ENCODE measurements at regions not wholly inside any gene's neighbourhood (a gene's known extent, or its start where the extent isn't known, plus 50 kb on each side); places are given as distances from the start of the nearest gene placed in this dataset.

DNA sequence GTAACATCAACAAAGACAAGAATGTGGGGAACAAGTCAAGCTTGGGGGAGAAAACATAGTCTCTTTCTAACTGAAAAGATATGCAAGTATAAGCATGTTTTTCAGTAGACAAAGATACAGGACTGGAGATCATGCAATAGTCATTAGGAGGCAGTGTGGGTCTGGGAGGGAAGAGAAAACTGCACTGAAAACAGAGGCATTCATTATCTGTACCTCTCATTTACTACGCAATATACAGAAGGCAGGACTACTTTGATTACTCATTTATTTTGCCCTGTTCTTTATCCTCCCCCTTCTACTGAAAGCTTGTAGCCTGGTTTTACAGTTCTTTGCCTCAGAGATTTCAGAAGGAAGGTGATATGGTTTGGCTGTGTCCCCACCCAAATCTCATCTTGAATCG lies 341.2 kb downstream of the CRPPA start:
- TF ChIP-seq, protein P1, sequence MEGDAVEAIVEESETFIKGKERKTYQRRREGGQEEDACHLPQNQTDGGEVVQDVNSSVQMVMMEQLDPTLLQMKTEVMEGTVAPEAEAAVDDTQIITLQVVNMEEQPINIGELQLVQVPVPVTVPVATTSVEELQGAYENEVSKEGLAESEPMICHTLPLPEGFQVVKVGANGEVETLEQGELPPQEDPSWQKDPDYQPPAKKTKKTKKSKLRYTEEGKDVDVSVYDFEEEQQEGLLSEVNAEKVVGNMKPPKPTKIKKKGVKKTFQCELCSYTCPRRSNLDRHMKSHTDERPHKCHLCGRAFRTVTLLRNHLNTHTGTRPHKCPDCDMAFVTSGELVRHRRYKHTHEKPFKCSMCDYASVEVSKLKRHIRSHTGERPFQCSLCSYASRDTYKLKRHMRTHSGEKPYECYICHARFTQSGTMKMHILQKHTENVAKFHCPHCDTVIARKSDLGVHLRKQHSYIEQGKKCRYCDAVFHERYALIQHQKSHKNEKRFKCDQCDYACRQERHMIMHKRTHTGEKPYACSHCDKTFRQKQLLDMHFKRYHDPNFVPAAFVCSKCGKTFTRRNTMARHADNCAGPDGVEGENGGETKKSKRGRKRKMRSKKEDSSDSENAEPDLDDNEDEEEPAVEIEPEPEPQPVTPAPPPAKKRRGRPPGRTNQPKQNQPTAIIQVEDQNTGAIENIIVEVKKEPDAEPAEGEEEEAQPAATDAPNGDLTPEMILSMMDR (IDR thresholded peaks at IDR 0.05): no peak
- TF ChIP-seq POLR2A (IDR thresholded peaks at IDR 0.05): no peak
- no peak for TF ChIP-seq EP300 (IDR thresholded peaks at IDR 0.05)

All from tibial nerve (tissue), 4 donors.